ENCODE measurements at regions not wholly inside any gene's neighbourhood (a gene's known extent, or its start where the extent isn't known, plus 50 kb on each side); places are given as distances from the start of the nearest gene placed in this dataset.
"Not testable (repeated sequence)": the region's sequence is repeated elsewhere in the genome, so short reads cannot be mapped to it uniquely, and the experiment has no call there.

DNA sequence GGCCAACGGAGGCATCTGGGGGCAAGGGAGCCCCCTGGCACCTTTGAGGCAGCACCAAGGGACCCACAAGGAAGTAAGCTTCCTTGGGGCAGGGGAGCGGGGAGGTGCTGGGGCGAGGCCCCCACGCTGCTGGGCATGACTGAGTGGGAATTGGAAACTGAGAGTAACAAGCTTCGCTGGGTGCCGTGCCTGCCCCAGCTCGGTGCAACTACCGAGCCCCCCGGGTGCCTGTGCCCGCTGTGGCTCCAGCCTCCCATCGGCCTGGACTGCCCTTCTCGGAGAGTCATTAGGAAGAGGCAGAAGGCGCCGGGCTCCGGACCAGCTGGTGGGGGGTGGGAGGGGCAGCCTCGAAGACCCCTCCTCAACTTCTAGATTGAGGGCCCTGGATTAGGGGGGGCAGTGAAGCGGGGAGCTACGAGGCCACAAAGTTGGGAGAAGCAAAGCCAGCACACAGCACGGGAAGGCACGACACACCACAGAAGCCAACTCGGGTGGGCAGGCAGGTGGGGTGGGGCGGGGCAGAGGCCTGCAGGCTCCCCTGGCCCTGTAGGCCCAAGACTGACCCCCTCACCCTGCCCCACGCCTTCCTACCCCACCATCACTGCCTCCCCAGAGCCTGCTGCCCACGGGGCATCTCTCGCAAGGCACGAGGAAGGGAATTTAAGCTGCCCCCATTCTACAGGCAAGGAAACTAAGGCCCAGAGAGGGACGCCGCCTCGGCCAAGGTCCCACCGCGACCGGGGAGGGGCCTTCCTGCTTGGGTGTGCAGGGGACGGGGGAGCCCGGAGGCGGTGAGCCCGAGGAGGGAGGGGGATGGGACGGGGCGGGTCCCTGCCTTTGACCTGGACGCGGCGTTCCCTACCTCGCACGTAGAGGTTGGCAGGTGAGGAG, 83.2 kb downstream of the PTPRS start:
- DNase-seq (ENCODE audit: low spot score) = no peak

DNA sequence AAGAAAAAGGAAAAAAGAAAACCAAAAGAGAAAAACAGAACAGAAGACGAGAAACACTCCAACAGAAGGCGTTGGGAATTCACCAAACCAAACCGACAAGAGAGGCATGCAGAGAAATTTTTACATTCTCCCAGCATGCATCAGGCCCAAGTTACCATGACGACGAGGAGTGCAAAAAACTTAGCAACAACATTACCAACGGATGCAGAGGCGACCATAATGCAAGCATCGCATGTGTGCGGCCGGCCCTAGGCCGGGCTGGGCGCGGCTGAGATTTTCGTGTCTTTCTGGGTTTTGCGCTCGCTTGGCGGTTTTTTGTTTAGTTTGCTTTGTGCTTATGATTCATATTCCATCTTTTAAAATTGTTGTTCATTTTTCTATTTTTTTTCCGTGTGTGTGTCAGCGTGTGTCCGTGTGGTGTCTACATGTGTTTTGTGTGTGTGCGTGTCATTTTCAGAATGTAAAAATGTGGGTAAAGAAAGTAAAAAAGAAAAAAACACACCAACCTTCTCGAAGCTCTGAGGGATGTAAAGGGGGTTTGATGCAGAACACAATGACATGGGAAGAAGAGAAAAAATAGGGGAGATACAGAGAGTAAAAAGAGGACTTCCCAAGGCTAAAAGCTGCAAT, 84.9 kb downstream of the PTPRS start:
- no peak for DNase-seq (ENCODE audit: low spot score)

DNA sequence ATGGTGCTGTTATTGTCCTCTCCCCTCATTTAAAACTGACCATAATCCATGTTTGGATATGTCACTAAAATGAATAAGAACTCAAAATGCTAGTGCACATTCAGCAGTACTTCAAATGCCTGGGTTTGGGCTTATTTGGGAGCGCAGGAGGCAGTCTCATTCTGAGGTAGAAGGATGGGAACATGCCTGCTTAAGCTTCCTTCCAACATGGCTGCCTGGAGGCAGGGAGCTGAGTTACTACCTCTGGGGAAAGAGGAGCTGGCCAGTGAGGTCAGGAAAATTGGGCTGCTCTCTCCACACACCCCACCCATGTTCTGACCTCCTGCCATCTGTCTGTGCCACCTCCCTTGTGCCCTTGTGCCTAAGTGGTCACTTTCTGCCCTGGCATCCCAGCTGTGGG, 85.7 kb downstream of the PTPRS start:
- DNase-seq (ENCODE audit: low spot score) = no peak

DNA sequence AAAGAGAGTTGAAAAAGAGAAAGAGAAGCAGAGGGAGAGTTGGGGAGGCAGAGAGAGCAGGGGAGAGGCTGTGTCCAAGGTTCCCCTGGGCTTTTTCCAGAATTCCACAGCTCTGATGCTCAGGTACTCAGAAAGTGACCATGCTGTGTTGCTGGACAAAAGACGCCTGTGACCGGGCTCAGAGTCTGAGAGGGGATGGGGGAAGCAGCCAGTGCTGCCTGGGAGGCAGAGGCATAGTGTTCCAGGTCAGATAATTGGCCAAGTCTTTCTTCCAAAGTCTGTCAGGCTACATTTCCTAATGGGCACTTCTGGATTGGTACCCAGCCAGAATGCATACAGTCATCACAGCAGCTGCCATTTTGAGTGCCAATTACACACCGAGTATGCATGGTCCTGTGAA, 86.1 kb downstream of the PTPRS start:
- DNase-seq (ENCODE audit: low spot score) = no peak

DNA sequence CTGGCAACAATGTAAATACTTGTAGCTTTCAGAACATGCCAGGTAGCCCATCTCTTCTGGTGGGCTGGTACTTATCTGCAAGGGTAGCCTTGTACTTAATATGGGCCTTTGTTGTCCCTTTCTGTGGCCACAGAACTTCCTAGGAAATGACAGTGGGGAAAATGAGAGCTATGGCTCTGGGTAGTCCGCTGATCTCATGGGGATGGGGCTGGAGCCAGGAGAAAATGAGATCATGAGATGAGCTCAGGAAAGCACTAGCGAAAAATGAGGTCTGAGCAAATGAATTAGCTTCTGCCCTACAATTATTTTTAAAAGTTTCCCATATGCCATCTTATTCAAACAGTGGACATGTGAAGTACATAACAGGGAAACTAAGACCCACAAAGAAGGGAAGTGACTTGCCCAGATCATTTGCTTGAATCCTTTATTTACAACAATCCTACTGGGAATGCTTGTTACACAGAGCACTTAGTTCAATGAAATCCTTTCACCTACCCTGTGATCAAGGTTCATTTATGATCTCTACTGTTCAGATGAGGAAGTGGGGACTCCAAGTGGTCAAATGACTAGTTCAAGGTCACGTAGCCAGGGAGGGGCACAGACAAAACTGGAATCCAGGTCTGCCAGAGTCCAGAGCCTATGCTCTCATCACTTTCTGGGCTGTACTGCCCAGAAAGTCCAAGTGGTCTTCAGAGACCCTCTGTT, 87.1 kb downstream of the PTPRS start:
- DNase-seq (ENCODE audit: low spot score) = peak; percentile 74

DNA sequence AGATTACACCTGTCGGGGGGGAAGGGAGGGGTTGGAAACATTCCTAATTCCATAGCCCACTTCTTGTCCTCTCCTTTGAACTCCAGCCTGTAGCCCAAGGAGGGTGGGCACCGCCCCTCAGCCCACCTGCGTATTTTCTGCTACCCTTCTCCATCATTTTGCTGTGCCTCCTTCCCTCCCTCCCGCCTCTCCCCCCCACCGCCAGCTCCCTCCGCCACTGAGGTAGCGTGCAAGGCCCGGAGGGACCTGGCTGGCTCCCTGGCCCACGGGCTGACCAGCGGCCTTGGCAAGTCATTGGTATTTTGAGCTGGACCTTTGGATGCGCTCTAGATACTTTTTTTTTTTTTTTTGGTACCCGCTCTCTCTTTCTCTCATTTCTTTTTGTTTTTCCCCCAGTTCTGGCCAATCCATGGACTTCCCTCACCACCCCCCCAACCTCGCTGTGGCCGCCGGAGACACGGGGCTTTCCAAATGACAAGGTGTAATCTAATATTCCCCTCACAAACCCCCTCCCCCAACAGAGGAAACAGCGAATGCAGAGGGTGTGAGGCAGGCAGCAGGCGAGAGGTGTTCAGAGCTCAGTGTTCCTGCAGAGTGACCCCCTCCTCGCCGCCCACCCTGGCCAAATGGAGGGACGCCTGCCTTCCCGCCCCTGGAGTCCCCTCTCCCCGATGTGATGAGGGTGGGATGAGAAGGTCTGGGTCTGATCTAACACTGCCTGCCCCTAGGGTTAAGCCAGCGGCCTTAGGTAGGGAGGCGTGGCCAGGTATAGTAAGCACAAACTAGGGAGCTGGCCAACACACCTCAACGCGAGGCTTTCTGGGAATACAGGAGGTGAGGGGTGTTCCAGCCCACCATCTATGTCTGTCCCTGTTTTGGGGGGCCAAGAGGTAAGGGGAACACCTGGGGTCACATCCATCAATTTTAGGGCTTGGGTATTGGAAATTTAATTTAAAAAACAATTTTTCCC, 89.2 kb downstream of the PTPRS start:
- DNase-seq (ENCODE audit: low spot score) = no peak

DNA sequence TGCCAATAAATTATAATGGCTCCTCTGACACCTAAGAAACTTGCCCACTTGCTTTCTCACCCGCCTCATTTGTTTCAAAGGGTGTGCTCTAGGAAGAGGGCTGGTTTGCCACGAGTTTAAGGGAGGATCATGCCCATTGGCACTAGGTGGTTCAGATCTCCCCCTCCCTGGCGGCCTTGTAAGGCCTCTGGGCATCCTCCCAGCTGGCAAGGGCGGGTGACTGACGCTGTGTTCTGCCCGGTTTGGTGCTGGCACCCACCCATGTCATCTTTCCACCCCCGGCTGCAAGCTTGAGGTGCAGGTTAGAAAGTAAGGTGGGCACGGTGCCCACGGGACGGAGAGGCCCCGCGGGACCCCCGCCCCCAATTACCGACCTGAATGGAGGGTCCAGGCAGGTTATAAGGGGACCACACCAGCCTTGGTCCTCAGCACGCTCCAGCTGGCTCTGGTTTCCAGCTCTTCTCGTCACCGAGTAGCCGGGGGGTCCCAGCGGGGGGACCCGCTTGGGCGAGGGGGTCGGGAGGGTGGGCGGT, 90.4 kb downstream of the PTPRS start:
- peak; percentile 43 for DNase-seq (ENCODE audit: low spot score)

DNA sequence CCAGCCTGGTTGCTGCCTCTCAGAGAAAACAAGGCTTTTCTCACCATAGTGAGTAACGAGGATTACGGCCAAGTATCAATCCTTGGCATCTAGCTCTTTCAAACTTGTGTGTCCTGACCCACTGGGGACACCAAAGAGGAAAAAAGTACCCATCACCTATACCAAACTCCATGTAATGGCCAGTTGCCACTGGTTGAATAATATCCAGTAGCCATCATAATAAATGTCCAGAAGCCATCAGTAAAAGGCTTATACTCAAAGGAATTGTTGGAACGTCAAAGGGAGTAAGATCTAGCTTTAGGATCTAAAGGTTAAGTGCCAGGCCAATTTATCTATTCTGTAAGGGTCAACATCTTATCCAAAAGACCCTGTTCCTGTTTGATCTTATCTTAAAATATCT, 91.1 kb downstream of the PTPRS start:
- no peak for DNase-seq (ENCODE audit: low spot score)

DNA sequence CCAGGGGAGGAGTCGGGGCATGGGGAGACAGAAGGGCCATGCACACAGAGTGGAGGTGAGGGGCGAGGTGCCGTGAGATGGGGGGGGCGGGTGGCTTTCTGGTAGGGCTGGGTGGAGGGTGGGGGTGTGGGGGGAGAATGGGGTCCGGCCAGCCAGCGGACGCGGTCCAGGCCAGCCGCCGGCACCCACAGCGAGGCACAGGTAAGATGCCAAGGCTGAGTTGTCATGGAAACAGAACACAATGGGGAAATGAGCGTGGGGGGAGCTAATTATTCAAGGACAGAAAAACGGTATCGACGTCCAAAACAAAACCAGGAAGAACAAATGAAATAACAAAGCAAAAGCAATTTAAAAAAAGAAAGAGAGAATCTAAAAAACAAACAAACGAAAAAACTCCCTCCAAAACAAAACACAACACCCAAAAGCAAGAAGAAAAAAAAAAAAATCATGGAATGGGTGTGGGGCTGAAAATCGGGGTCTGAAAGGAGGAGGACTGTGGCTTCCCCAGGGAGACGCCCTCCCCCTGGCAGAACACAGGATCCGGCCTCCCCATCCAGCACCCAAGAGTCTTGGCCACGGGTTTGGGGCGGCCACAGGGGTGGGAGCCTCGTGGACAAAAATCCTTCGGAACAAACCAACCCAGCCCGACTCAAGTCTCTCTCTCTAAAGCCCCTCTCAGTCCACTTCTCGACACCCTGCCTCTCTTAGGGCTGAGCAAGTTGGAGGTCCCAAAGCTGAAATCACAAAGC, 92.5 kb downstream of the PTPRS start:
- no peak for DNase-seq (ENCODE audit: low spot score)

DNA sequence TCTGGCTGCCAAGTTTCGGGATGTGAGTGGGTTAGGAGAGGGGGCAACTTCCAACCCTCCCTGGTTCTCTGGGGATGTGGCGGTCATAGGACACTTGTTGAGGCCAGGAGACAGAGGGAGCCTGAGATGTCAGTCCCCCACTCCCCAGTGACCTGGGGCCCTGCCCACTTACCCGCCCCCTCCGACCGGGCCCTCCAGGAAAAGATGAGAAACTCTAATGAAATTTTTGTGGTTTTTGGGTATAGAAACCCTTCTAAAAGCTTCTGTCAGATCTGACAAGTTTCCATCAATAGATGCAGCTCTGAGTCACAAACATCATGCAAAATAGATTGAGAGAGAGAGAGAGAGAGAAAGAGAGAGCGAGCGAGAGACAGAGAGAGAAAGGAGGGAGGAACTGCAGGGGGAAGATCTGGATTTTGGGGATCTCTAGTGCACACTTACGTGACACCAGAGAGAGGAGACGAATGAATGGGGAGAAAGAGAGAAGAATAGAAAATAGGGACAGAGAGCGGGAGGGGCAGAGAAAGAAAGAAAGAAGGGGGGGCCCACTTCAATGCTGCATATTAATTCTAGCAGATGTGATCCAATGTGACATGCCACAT, 94.0 kb downstream of the PTPRS start:
- no peak for DNase-seq (ENCODE audit: low spot score)

DNA sequence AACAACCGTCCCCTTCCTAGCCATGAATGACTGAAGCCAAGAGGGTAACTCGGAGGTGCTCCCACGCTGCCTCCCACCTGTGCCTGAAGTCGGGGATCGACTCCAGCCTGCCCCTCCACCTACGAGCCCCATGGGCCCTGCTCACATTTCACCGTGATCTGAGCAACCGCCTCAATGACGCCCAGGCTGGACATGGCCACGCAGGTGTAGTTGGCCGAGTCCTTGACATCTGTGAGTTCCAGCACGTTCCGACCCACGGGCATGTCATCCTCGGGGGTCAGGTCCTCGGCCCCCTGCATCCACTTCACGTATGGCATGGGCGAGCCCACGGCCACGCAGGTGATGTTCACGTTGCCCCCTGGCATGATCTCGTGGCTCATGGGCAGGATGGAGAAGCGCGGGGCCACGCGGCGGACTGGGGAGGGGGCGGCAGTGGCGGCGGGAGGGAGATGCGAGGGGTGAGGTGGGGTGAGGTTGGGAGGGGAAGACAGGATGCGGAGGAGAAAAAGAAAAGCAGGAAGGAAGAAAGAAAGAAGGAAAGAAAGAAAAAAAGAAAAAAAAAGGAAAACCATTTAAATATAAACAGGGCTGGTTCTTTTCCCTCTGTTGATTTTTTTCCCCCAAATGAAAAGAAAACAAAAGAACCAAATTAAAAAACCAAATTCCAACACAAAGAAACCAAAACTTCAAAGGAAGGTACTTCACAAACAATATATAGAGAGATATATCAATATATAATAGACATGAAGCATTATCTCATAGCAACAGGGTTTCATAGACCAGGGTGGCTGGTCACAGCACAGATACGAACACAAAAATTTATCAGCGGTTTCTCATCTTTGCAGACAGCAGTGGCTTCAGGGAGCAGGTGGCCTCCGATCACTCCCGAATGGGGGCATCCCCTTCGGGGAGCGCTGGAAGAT, 94.7 kb downstream of the PTPRS start:
- no peak for DNase-seq (ENCODE audit: low spot score)

DNA sequence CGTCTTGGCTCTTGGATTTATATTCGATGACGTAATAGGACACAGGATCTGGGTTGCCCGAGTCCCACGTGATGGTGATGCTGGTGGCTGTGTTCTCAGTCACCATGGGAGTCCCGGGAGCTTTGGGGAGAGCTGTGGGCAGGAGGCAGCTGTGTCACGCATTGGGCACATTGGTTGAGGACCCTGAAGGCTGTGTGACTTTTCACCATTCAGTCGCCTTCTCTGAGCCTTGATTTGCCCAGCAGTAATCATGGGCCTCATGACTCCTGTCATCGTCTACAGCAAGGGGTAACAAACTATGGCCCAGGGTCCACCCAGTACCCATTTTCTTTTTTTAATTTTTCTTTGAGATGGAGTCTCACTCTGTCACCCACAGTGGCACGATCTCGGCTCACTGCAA, 96.3 kb downstream of the PTPRS start:
- no peak for DNase-seq (ENCODE audit: low spot score)

DNA sequence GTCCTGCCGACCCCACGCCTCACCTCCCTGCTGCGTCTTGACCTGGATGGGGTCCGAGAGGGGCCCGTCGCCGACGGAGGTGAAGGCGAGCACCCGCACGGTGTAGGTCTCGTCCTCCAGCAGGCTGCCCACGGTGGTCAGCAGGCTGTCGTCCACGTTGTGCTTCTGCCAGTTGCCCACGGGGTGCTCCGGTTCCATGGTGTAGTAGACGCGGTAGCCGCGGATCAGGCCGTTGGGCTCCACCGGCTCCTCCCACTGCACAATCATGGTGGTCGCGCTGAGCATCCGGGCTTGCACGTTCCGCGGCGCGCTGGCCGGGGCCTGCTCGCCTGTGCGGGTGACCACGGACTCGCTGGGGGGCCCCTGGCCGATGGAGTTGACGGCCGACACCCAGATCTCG, 96.7 kb downstream of the PTPRS start:
- no peak for DNase-seq (ENCODE audit: low spot score)

DNA sequence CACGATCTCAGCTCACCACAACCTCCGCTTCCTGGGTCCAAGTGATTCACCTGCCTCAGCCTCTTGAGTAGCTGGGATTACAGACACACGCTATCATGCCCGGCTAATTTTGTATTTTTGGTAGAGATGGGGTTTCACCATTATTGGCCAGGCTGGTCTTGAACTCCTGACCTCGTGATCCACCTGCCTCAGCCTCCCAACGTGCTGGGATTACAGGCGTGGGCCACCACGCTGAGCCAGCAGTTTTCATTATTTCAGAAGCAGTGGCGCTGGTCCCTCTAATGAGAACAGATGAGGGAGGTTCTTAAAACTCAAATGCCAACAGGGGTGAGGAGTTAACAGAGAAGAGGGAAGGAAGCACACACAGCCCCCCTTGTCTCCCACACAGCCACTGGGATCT, 98.7 kb downstream of the PTPRS start:
- DNase-seq (ENCODE audit: low spot score) = not testable (repeated sequence)

DNA sequence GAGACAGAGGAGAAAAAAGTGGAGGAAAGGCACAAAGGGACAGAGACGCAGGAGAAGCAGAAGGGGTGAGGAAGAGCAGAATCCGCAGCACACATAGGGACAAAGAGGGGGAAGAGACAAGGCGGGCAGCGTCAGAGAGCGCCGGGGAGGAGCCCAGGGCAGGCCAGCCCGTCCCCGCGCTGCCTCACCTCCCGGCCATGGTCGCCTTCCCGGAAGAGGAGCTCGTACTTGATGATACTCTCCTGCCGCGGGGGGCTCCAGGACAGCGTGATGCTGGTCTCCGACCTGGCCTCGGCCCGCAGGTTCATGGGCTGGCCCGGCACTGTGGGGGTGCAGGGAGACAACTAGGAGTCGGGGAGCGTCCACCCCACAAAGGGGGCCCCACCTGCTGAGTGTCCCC, 100.6 kb downstream of the PTPRS start:
- no peak for DNase-seq (ENCODE audit: low spot score)

DNA sequence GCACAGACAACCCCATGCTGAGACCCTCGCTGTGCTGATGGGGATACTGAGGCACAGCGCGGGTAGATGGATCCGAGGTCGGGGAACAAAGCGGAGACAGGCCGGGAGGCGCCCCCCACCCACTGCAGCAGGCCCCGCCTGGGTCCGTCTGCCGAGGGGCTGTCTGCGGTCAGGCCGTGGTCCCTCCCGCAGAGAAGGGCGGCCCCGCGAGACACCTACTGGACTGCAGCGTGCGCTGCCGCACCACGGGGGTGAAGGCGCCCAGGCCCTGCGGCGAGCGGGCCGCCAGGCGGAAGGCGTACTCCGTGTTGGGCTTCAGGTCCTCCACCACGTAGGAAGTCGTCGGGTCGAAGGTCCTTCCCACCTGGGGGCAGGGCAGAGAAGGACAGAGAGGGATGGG, 101.9 kb downstream of the PTPRS start:
- DNase-seq (ENCODE audit: low spot score) = no peak

DNA sequence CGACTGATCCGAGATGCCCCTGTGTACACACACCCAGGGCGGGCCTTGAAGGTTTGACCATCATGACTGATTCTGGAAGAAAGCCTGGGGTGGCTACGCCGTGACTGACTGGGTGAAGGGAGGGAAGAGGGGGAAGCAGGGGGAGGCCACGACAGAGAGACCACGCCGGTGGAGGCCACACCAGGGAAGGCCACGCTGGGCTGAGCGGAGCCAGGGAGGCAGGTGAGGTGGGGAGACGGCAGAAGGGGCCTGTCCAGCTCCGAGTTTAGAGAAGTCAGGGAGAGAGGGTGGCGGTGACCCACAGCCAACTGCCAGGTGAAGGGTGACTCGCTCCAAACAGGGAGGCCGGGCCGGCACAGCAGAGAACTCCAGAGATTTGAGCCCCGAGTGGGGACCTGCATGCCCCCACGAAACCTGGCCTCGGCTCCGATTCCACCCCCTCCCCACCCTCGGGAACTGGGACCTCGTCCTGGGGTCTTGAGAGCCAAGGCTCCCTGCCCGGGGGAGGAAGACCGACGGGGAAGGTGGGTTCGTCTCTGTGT, 102.6 kb downstream of the PTPRS start:
- DNase-seq (ENCODE audit: low spot score) = no peak

DNA sequence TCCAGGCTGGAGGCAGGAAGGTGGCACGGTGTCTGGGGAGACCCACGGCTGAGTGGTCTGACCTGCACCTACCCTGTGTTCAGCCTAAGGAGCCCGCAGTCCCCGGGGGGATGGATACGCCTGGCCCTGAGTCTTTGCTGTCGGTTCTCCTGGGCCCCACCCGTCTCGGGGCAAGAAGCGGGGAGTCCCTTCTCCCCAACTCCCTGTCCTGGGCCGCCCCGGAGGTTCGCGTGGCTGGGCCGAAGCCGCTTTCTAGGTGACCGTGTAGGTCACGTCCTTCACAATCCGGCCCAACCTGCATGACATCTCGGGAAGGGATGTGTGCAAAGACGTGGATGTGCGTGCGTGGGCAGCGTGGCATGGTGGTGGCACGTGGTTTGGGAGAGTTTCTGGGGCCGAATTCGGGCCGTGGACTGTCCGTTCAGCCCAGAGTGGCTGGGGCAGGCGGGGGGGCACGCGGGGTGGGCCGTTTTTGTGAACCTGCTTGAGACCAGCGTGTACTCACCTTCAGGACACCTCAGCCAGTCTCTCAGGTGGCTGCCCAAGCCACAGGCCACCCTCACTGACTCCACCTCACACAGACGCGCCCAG, 103.3 kb downstream of the PTPRS start:
- DNase-seq (ENCODE audit: low spot score) = no peak

All from AG08396 (cell line).